Right atrium auricular region (tissue), 2 donors: ENCODE measurements at regions not wholly inside any gene's neighbourhood (a gene's known extent, or its start where the extent isn't known, plus 50 kb on each side); places are given as distances from the start of the nearest gene placed in this dataset.
"Not testable (repeated sequence)": the region's sequence is repeated elsewhere in the genome, so short reads cannot be mapped to it uniquely, and the experiment has no call there.

Experiments
- DNase-seq: peaks from one replicate; pipeline ENCODE4 v3.0.0-alpha.2; 2019; ENCODE audit warnings: low spot score
- H3K27ac ChIP-seq, 2 donors: fragments of 200-600 bp; sonication (generic); 1 replicate in 1 of 2; 2 replicates in 1 of 2; pipeline ENCODE4 v1.5.1; 2016 to 2019
- H3K27me3 ChIP-seq, 2 donors: fragments of 200-600 bp; sonication (generic); one replicate each; pipeline versions ENCODE4 v1.5.1 to v1.6.0; 2017 to 2019
- H3K36me3 ChIP-seq: fragments of 200-600 bp; sonication (generic); one replicate; pipeline ENCODE4 v1.5.1; 2016
- H3K4me1 ChIP-seq, 2 donors: fragments of 200-600 bp; sonication (generic); one replicate each; pipeline versions ENCODE4 v1.5.1 to v1.6.0; 2017 to 2019
- H3K4me3 ChIP-seq, 2 donors: fragments of 200-600 bp; sonication (generic); 1 replicate in 1 of 2; 2 replicates in 1 of 2; pipeline ENCODE4 v1.5.1; 2017 to 2019; ENCODE audit warnings: mild to moderate bottlenecking in 1 of 2, moderate library complexity in 1 of 2
- H3K9me3 ChIP-seq, 2 donors: fragments of 200-600 bp; sonication (generic); one replicate each; pipeline ENCODE4 v1.5.1; 2019
- TF ChIP-seq, protein P1 (sequence below), 2 donors: fragments of 200-600 bp; sonication (generic); IDR thresholded peaks; one replicate each; pipeline ENCODE4 v1.5.1; 2019; ENCODE audit warnings: antibody characterized with exemption in 2 of 2

- Histone ChIP-seq H3K27ac (no peak overlapping the region), H3K27me3 (no peaks in the 10 kb centered on the region), H3K4me3 (no peak overlapping the region), H3K9me3 (no peaks in the 10 kb centered on the region), H3K36me3 (no peaks in the 10 kb centered on the region), H3K4me1 (no peaks in the 10 kb centered on the region)
- DNase-seq = no peak
- TF ChIP-seq, protein P1, sequence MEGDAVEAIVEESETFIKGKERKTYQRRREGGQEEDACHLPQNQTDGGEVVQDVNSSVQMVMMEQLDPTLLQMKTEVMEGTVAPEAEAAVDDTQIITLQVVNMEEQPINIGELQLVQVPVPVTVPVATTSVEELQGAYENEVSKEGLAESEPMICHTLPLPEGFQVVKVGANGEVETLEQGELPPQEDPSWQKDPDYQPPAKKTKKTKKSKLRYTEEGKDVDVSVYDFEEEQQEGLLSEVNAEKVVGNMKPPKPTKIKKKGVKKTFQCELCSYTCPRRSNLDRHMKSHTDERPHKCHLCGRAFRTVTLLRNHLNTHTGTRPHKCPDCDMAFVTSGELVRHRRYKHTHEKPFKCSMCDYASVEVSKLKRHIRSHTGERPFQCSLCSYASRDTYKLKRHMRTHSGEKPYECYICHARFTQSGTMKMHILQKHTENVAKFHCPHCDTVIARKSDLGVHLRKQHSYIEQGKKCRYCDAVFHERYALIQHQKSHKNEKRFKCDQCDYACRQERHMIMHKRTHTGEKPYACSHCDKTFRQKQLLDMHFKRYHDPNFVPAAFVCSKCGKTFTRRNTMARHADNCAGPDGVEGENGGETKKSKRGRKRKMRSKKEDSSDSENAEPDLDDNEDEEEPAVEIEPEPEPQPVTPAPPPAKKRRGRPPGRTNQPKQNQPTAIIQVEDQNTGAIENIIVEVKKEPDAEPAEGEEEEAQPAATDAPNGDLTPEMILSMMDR (IDR thresholded peaks at IDR 0.05) = no peak
Measured at GRCh38 chr3:86828751-86829150, 162.2 kb downstream of the VGLL3 start.

GRCh38 chr3:86827582-86827981 lies 163.4 kb downstream of the VGLL3 start:
- not testable (repeated sequence) for H3K4me3 ChIP-seq, H3K27me3 ChIP-seq, H3K9me3 ChIP-seq, DNase-seq, H3K4me1 ChIP-seq, H3K27ac ChIP-seq, H3K36me3 ChIP-seq

GRCh38 chr3:86826292-86826691 lies 164.7 kb downstream of the VGLL3 start:
- Histone ChIP-seq H3K36me3 (no peaks in the 10 kb centered on the region), H3K4me1 (no peaks in the 10 kb centered on the region), H3K9me3 (no peaks in the 10 kb centered on the region), H3K27me3 (no peaks in the 10 kb centered on the region), H3K27ac (no peak overlapping the region), H3K4me3 (no peak overlapping the region)
- no peak for DNase-seq
- TF ChIP-seq, protein P1 (IDR thresholded peaks at IDR 0.05) = no peak

- no peaks in the 10 kb centered on the region for H3K36me3 ChIP-seq
- H3K27ac ChIP-seq = no peak overlapping the region
- H3K27me3 ChIP-seq = no peaks in the 10 kb centered on the region
- no peaks in the 10 kb centered on the region for H3K4me1 ChIP-seq
- TF ChIP-seq, protein P1 (IDR thresholded peaks at IDR 0.05) = no peak
- no peaks in the 10 kb centered on the region for H3K9me3 ChIP-seq
- H3K4me3 ChIP-seq = no peak overlapping the region
- no peak for DNase-seq
Measured at GRCh38 chr3:86815880-86816279, 175.1 kb downstream of the VGLL3 start.

GRCh38 chr3:86814918-86815655 lies 175.9 kb downstream of the VGLL3 start:
- TF ChIP-seq, protein P1 (IDR thresholded peaks at IDR 0.05) = no peak
- Histone ChIP-seq H3K9me3 (no peaks in the 10 kb centered on the region), H3K27me3 (no peaks in the 10 kb centered on the region), H3K27ac (no peak overlapping the region), H3K4me3 (no peak overlapping the region), H3K36me3 (no peaks in the 10 kb centered on the region), H3K4me1 (no peaks in the 10 kb centered on the region)
- DNase-seq = no peak

DNA sequence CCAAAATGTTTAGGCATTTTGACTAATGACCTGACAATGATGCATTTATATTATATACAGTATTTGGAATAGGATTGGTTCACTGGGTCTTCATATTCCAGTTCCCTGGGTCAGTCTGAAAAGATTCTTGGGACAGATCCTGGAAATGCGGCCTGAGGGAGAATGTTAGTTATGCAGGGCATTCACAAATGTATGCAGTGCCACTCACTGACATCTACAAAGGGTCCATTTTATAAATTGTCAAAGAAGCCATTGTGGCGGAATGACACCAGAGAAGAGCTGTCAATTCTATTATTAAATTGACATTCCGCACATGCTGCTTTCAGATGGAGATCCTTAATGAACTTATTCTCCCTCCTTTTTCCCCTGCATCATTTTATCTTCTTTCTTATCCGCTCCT lies 176.6 kb downstream of the VGLL3 start:
- TF ChIP-seq, protein P1 (IDR thresholded peaks at IDR 0.05) = no peak
- no peaks in the 10 kb centered on the region for H3K4me1 ChIP-seq
- H3K9me3 ChIP-seq = no peaks in the 10 kb centered on the region
- no peak overlapping the region for H3K27ac ChIP-seq
- H3K4me3 ChIP-seq = no peak overlapping the region
- no peak for DNase-seq
- H3K27me3 ChIP-seq = no peaks in the 10 kb centered on the region
- H3K36me3 ChIP-seq = no peaks in the 10 kb centered on the region
